Upper lobe of right lung (tissue), 1 donor: ENCODE measurements at regions not wholly inside any gene's neighbourhood (a gene's known extent, or its start where the extent isn't known, plus 50 kb on each side); places are given as distances from the start of the nearest gene placed in this dataset.

ENCODE experiments used
- ATAC-seq: fragments of 200-7000 bp; cut with Tn5 transposase; one replicate; pipeline ENCODE4 v1.9.1; 2020; ENCODE audit warnings: mild to moderate bottlenecking, moderate library complexity
- DNase-seq: peaks from one replicate; pipeline ENCODE4 v3.0.0-alpha.2; 2020
- H3K27ac ChIP-seq: fragments of 200-600 bp; one replicate; pipeline ENCODE4 v1.8.0; 2022
- H3K27me3 ChIP-seq: fragments of 200-600 bp; one replicate; pipeline ENCODE4 v1.8.0; 2022; ENCODE audit warnings: mild to moderate bottlenecking
- H3K36me3 ChIP-seq: fragments of 200-600 bp; one replicate; pipeline ENCODE4 v1.8.0; 2022
- H3K4me1 ChIP-seq: fragments of 200-600 bp; one replicate; pipeline ENCODE4 v1.8.0; 2022
- H3K4me3 ChIP-seq: fragments of 200-600 bp; one replicate; pipeline ENCODE4 v1.8.0; 2022; ENCODE audit warnings: mild to moderate bottlenecking
- H3K9me3 ChIP-seq: fragments of 200-600 bp; one replicate; pipeline ENCODE4 v1.8.0; 2022
- intact Hi-C: fragments of 100-400 bp; cut with DNase I; formaldehyde crosslinking; loops from one replicate; pipeline ENCODE4 v1.11.0; 2022
- TF ChIP-seq, protein P1 (sequence below): fragments of 200-600 bp; IDR thresholded peaks from one replicate; pipeline ENCODE4 v1.8.0; 2022; ENCODE audit warnings: antibody characterized with exemption
- donor health status: DM: no; HTN: yes; CAD: no; lungs with severe emphysema.

DNA sequence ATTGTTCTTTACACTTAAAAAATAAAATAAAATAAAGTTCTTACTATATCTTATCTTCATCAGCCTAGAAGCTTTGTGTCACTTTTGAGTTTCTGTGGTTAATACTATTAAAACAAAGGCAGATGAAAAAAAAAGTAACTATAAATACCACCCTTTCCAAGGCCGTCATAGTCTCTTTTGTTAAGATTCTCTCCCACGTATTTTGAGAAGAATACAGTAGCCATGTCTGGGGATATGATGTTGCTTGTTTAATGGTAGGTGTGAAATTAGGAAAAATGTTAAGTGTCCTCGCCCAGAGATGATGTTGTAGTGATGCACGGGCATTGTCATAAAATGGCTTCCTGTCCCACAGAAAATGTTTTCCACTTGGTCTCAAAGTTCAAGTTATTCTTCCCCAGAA is 223.9 kb downstream of the NEBL start:
- no peak for ATAC-seq
- intact Hi-C loops = no loop called here

DNA sequence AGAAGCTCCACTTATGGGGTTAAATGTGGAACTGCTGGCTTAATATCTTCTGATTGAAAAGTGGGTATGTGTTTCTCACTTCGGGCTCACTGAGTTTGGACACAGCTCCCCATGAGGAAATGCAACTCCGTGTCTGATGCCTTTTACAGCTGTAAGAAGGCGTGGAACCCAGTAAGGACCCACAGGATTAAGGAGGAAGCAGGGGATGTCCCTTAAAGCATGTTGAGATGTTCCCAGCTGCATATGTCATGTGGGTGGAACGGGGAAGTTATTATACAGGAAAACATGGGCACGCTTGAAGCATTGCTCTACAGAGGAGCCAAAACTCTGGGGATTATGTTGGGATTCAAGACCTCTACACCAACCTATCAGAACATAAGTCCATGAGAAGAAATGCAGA is 224.4 kb downstream of the NEBL start:
- Histone ChIP-seq H3K4me3 (no peak overlapping the region), H3K27ac (no peak overlapping the region), H3K4me1 (no peaks in the 10 kb centered on the region), H3K9me3 (no peaks in the 10 kb centered on the region), H3K36me3 (no peaks in the 10 kb centered on the region), H3K27me3 (no peaks in the 10 kb centered on the region)
- TF ChIP-seq, protein P1, sequence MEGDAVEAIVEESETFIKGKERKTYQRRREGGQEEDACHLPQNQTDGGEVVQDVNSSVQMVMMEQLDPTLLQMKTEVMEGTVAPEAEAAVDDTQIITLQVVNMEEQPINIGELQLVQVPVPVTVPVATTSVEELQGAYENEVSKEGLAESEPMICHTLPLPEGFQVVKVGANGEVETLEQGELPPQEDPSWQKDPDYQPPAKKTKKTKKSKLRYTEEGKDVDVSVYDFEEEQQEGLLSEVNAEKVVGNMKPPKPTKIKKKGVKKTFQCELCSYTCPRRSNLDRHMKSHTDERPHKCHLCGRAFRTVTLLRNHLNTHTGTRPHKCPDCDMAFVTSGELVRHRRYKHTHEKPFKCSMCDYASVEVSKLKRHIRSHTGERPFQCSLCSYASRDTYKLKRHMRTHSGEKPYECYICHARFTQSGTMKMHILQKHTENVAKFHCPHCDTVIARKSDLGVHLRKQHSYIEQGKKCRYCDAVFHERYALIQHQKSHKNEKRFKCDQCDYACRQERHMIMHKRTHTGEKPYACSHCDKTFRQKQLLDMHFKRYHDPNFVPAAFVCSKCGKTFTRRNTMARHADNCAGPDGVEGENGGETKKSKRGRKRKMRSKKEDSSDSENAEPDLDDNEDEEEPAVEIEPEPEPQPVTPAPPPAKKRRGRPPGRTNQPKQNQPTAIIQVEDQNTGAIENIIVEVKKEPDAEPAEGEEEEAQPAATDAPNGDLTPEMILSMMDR = no peak
- intact Hi-C loops = no loop called here
- no peak for DNase-seq
- ATAC-seq = no peak

More for the DNA sequence above, 223.9 kb downstream of the NEBL start:
- H3K27ac ChIP-seq = no peak overlapping the region
- no peaks in the 10 kb centered on the region for H3K4me1 ChIP-seq
- no peaks in the 10 kb centered on the region for H3K27me3 ChIP-seq
- H3K4me3 ChIP-seq = no peak overlapping the region
- H3K36me3 ChIP-seq = no peaks in the 10 kb centered on the region
- DNase-seq = no peak
- no peaks in the 10 kb centered on the region for H3K9me3 ChIP-seq
- TF ChIP-seq, protein P1 = no peak

DNA sequence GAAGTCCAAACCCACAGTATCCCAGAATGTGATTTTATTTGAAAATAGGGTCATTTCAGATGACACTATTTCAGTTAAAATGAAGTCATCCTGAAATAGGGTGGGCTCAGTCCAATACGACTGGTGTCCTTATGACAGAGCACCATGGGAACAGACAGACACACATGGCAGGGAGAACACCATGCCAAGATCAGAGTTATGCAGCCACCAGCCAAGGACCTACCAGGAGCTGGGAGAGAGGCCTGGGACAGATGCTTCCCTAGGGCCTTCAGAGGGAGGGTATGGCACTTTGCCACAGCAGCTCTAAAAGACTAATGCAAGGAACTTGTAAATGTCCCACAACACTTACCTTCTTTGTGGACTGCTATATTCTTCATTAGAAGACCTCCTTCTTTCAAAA is 226.5 kb downstream of the NEBL start:
- no peak for DNase-seq
- no peaks in the 10 kb centered on the region for H3K9me3 ChIP-seq
- H3K4me3 ChIP-seq = no peak overlapping the region
- H3K4me1 ChIP-seq = no peaks in the 10 kb centered on the region
- no peaks in the 10 kb centered on the region for H3K27me3 ChIP-seq
- ATAC-seq = no peak
- intact Hi-C loops = no loop called here
- TF ChIP-seq, protein P1 = no peak
- no peaks in the 10 kb centered on the region for H3K36me3 ChIP-seq
- H3K27ac ChIP-seq = no peak overlapping the region

DNA sequence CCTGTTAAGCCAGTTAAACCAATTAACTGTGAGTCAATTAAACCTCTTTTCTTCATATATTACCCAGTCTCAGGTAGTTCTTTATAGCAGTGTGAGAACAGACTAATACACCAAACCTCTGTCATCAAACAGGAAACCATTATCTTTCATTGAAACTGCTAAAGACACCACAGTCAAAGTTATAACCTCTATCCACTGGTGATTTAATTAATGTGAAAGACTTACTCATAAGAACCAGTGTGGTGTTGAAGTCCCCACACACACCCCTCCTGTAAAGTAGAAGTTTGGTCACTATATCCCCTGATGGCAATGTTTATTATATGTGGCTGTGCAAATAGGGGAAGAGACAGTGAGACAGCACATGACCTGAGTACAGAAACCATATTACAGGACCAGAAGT is 228.1 kb downstream of the NEBL start:
- TF ChIP-seq, protein P1 = no peak
- DNase-seq (no peak), ATAC-seq (no peak)
- no peaks in the 10 kb centered on the region for H3K27me3 ChIP-seq
- H3K36me3 ChIP-seq = no peaks in the 10 kb centered on the region
- H3K9me3 ChIP-seq = no peaks in the 10 kb centered on the region
- intact Hi-C loops = no loop called here
- no peaks in the 10 kb centered on the region for H3K4me1 ChIP-seq
- H3K27ac ChIP-seq = no peak overlapping the region
- no peak overlapping the region for H3K4me3 ChIP-seq

DNA sequence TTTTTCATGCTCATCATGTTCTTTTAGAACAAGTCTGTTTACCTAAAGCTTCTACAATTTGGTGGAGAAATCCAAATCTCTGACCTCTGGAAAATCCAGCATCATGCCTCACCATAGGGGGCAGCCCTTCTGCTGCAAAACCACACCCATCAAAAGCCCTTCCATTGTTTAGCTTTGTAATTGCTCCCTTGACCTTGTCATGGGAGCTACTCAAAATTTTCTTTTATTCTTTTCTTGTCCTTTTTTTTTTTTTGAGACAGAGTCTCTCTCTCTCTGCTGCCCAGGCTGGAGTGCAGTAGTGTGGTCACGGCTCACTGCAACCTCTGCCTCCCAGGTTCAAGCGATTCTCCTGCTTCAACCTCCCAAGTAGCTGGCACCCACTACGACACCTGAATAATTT is 234.4 kb downstream of the NEBL start:
- Histone ChIP-seq H3K27ac (no peak overlapping the region), H3K4me1 (no peaks in the 10 kb centered on the region), H3K27me3 (no peaks in the 10 kb centered on the region), H3K9me3 (no peaks in the 10 kb centered on the region), H3K4me3 (no peak overlapping the region), H3K36me3 (no peaks in the 10 kb centered on the region)
- TF ChIP-seq, protein P1 = no peak
- intact Hi-C loops = no loop called here
- no peak for DNase-seq
- ATAC-seq = no peak

DNA sequence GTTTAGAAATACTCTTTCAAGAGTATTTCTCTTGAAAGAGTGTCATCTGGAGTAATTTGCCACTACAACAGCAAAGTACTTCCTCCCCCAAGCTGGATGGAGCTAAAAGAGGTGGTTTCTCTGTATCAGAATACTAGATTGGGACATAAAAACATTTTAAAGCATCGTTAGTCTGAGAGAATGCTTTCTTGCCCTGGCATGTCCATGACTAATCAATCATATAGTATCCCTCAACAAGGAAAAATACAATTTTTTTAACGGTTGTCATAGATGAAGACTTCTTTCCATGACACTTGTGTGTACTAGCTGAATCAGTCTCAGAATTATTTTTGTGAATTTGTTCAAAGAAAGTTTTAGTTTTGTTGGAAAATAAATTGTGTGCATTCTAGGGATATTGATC is 237.9 kb downstream of the NEBL start:
- no peak overlapping the region for H3K27ac ChIP-seq
- no peak overlapping the region for H3K4me3 ChIP-seq
- no peaks in the 10 kb centered on the region for H3K27me3 ChIP-seq
- intact Hi-C loops = no loop called here
- H3K9me3 ChIP-seq = no peaks in the 10 kb centered on the region
- ATAC-seq (no peak), DNase-seq (no peak)
- TF ChIP-seq, protein P1 = no peak
- no peaks in the 10 kb centered on the region for H3K4me1 ChIP-seq
- H3K36me3 ChIP-seq = no peaks in the 10 kb centered on the region
